Trophoblast cell (in vitro differentiated cells and primary cell): ENCODE measurements at regions not wholly inside any gene's neighbourhood (a gene's known extent, or its start where the extent isn't known, plus 50 kb on each side); places are given as distances from the start of the nearest gene placed in this dataset.

ENCODE experiments used
- DNase-seq, 2 donors: peaks; one replicate each; pipeline ENCODE4 v3.0.0-alpha.2; 2016
- H2AFZ ChIP-seq: 2 replicates; pipeline ENCODE4 v1.6.1; 2013; ENCODE audit warnings: low read length, moderate library complexity, mild to moderate bottlenecking; ENCODE audit not compliant: insufficient read depth, poor library complexity
- H2AK5ac ChIP-seq: 2 replicates; pipeline ENCODE4 v1.6.1; 2013; ENCODE audit warnings: mild to moderate bottlenecking, low read length
- H2BK120ac ChIP-seq: 2 replicates; pipeline ENCODE4 v1.6.1; 2013; ENCODE audit warnings: low read length, mild to moderate bottlenecking, moderate library complexity; ENCODE audit not compliant: insufficient read depth, poor library complexity
- H2BK12ac ChIP-seq: 2 replicates; pipeline ENCODE4 v1.6.1; 2013; ENCODE audit warnings: mild to moderate bottlenecking, low read length, moderate library complexity
- H2BK5ac ChIP-seq: 2 replicates; pipeline ENCODE4 v1.6.1; 2013; ENCODE audit warnings: low read length, low read depth, moderate library complexity, mild to moderate bottlenecking; ENCODE audit not compliant: poor library complexity
- H3K14ac ChIP-seq: 2 replicates; pipeline ENCODE4 v1.6.1; 2013; ENCODE audit warnings: mild to moderate bottlenecking, low read length
- H3K18ac ChIP-seq: 2 replicates; pipeline ENCODE4 v1.6.1; 2013; ENCODE audit warnings: mild to moderate bottlenecking, low read length
- H3K23ac ChIP-seq: 2 replicates; pipeline ENCODE4 v1.6.1; 2013; ENCODE audit warnings: low read length
- H3K27ac ChIP-seq: 2 replicates; pipeline ENCODE4 v1.5.1; 2013; ENCODE audit warnings: low read depth, mild to moderate bottlenecking, inconsistent platforms, low read length, moderate library complexity
- H3K27me3 ChIP-seq: 2 replicates; pipeline ENCODE4 v1.6.1; 2013; ENCODE audit warnings: inconsistent platforms, mild to moderate bottlenecking, low read length, moderate library complexity; ENCODE audit not compliant: insufficient read depth
- H3K36me3 ChIP-seq, 2 experiments: 1 replicate in 1 of 2; 2 replicates in 1 of 2; pipeline ENCODE4 v1.6.1; 2013; ENCODE audit warnings: low read length in 2 of 2, mild to moderate bottlenecking in 2 of 2, moderate library complexity in 1 of 2; ENCODE audit not compliant: insufficient read depth in 2 of 2, control insufficient read depth in 1 of 2
- H3K4ac ChIP-seq: 2 replicates; pipeline ENCODE4 v1.6.1; 2013; ENCODE audit warnings: low read depth, mild to moderate bottlenecking, low read length, moderate library complexity
- H3K4me1 ChIP-seq, 2 experiments: 1 replicate in 1 of 2; 2 replicates in 1 of 2; pipeline ENCODE4 v1.6.1; 2013; ENCODE audit warnings: low read length in 2 of 2, mild to moderate bottlenecking in 2 of 2, moderate library complexity in 1 of 2; ENCODE audit not compliant: insufficient read depth in 2 of 2, control insufficient read depth in 1 of 2
- H3K4me2 ChIP-seq: 2 replicates; pipeline ENCODE4 v1.6.1; 2013; ENCODE audit warnings: inconsistent platforms, mild to moderate bottlenecking, low read length, moderate library complexity
- H3K4me3 ChIP-seq: 2 replicates; pipeline ENCODE4 v1.5.1; 2013; ENCODE audit warnings: mild to moderate bottlenecking, low read depth, low read length, inconsistent platforms
- H3K79me1 ChIP-seq: one replicate; pipeline ENCODE4 v1.6.1; 2013; ENCODE audit warnings: low read length
- H3K79me2 ChIP-seq: 2 replicates; pipeline ENCODE4 v1.6.1; 2013; ENCODE audit warnings: low read length, mild to moderate bottlenecking; ENCODE audit not compliant: control insufficient read depth, insufficient read depth, poor library complexity
- H3K9ac ChIP-seq: 2 replicates; pipeline ENCODE4 v1.6.1; 2013; ENCODE audit warnings: mild to moderate bottlenecking, low read length
- H3K9me3 ChIP-seq: 2 replicates; pipeline ENCODE4 v1.6.1; 2013; ENCODE audit warnings: low read depth, mild to moderate bottlenecking, control low read depth, inconsistent platforms, low read length; ENCODE audit not compliant: insufficient read depth
- H4K12ac ChIP-seq: 2 replicates; pipeline ENCODE4 v1.6.1; 2013; ENCODE audit warnings: low read depth, mild to moderate bottlenecking, low read length, moderate library complexity
- H4K8ac ChIP-seq: 2 replicates; pipeline ENCODE4 v1.6.1; 2013; ENCODE audit warnings: low read depth, mild to moderate bottlenecking, low read length, moderate library complexity
- H4K91ac ChIP-seq: one replicate; pipeline ENCODE4 v1.6.1; 2013; ENCODE audit warnings: low read depth, mild to moderate bottlenecking, low read length, moderate library complexity
- WGBS: extraction: QIAGEN DNeasy Blood & Tissue Kit; methylation state at CpG from one replicate; pipeline ENCODE4 v1.1.7; 2013; ENCODE audit warnings: missing lambda C conversion rate; ENCODE audit not compliant: insufficient read length, insufficient coverage; ENCODE audit errors: extremely low coverage; 5-methylcytosine and 5-hydroxymethylcytosine counted together

GRCh38 chr12:58787021-58787760, 133.1 kb downstream of the LRIG3 start:
- Histone ChIP-seq H3K4me3 (no peak overlapping the region), H3K36me3 (no peaks in the 10 kb centered on the region), H2AK5ac (no peak overlapping the region), H3K23ac (no peak overlapping the region), H2BK120ac (no peak overlapping the region), H3K18ac (no peak overlapping the region), H4K12ac (no peak overlapping the region), H4K8ac (no peak overlapping the region), H2AFZ (no peak overlapping the region), H3K4me2 (no peak overlapping the region), H3K79me2 (no peaks in the 10 kb centered on the region), H3K79me1 (no peaks in the 10 kb centered on the region), H4K91ac (no peak overlapping the region), H3K27ac (no peak overlapping the region), H3K14ac (no peak overlapping the region), H3K4me1 (no peaks in the 10 kb centered on the region), H3K9me3 (no peaks in the 10 kb centered on the region), H2BK5ac (no peak overlapping the region), H3K4ac (no peak overlapping the region), H3K9ac (no peak overlapping the region), H2BK12ac (no peak overlapping the region), H3K27me3 (no peaks in the 10 kb centered on the region)
- no CpG with 5 or more reads among the region's 4 CpGs for WGBS
- no peak for DNase-seq

- H3K4me2 ChIP-seq, result no peak overlapping the region
- no peak overlapping the region for H2BK12ac ChIP-seq
- no peak overlapping the region for H2AFZ ChIP-seq
- H3K9ac ChIP-seq, result no peak overlapping the region
- no peak overlapping the region for H3K4ac ChIP-seq
- H3K9me3 ChIP-seq, result no peaks in the 10 kb centered on the region
- no peak overlapping the region for H2BK5ac ChIP-seq
- no peak overlapping the region for H4K91ac ChIP-seq
- H3K4me1 ChIP-seq, result no peaks in the 10 kb centered on the region
- H3K23ac ChIP-seq, result no peak overlapping the region
- H3K27ac ChIP-seq, result no peak overlapping the region
- no peaks in the 10 kb centered on the region for H3K79me1 ChIP-seq
- no peak overlapping the region for H3K14ac ChIP-seq
- H4K8ac ChIP-seq, result no peak overlapping the region
- H3K27me3 ChIP-seq, result no peaks in the 10 kb centered on the region
- H2AK5ac ChIP-seq, result no peak overlapping the region
- DNase-seq, result no peak
- WGBS, result no CpG with 5 or more reads among the region's 6 CpGs
- no peak overlapping the region for H3K4me3 ChIP-seq
- H3K36me3 ChIP-seq, result no peaks in the 10 kb centered on the region
- no peak overlapping the region for H3K18ac ChIP-seq
- no peak overlapping the region for H4K12ac ChIP-seq
- no peak overlapping the region for H2BK120ac ChIP-seq
- H3K79me2 ChIP-seq, result no peaks in the 10 kb centered on the region
Measured at GRCh38 chr12:58794859-58795258, 125.4 kb downstream of the LRIG3 start.

- H3K27ac ChIP-seq, result no peak overlapping the region
- H3K79me1 ChIP-seq, result no peaks in the 10 kb centered on the region
- no peak overlapping the region for H2AK5ac ChIP-seq
- no peak overlapping the region for H3K14ac ChIP-seq
- H3K4me3 ChIP-seq, result no peak overlapping the region
- H2BK12ac ChIP-seq, result no peak overlapping the region
- H2BK120ac ChIP-seq, result no peak overlapping the region
- H3K9ac ChIP-seq, result no peak overlapping the region
- no CpG with 5 or more reads among the region's 3 CpGs for WGBS
- H3K27me3 ChIP-seq, result no peaks in the 10 kb centered on the region
- no peak overlapping the region for H3K18ac ChIP-seq
- H3K9me3 ChIP-seq, result no peaks in the 10 kb centered on the region
- no peaks in the 10 kb centered on the region for H3K79me2 ChIP-seq
- H4K12ac ChIP-seq, result no peak overlapping the region
- no peak overlapping the region for H3K4me2 ChIP-seq
- H3K4me1 ChIP-seq, result no peaks in the 10 kb centered on the region
- no peak overlapping the region for H4K91ac ChIP-seq
- H4K8ac ChIP-seq, result no peak overlapping the region
- no peak overlapping the region for H3K4ac ChIP-seq
- H3K36me3 ChIP-seq, result no peaks in the 10 kb centered on the region
- no peak for DNase-seq
- H2AFZ ChIP-seq, result no peak overlapping the region
- no peak overlapping the region for H2BK5ac ChIP-seq
- no peak overlapping the region for H3K23ac ChIP-seq
Measured at GRCh38 chr12:58795825-58796224, 124.5 kb downstream of the LRIG3 start.

- Histone ChIP-seq H3K4me1 (no peaks in the 10 kb centered on the region), H3K36me3 (no peaks in the 10 kb centered on the region), H4K91ac (no peak overlapping the region), H3K18ac (no peak overlapping the region), H2BK12ac (no peak overlapping the region), H3K4me3 (no peak overlapping the region), H3K27me3 (no peaks in the 10 kb centered on the region), H3K79me2 (no peaks in the 10 kb centered on the region), H3K4me2 (no peak overlapping the region), H3K27ac (no peak overlapping the region), H2BK120ac (no peak overlapping the region), H2AFZ (no peak overlapping the region), H3K4ac (no peak overlapping the region), H2BK5ac (no peak overlapping the region), H3K23ac (no peak overlapping the region), H3K9ac (no peak overlapping the region), H3K14ac (no peak overlapping the region), H3K79me1 (no peaks in the 10 kb centered on the region), H4K8ac (no peak overlapping the region), H2AK5ac (no peak overlapping the region), H3K9me3 (no peaks in the 10 kb centered on the region), H4K12ac (no peak overlapping the region)
- no peak for DNase-seq
- WGBS, result no CpG with 5 or more reads among the region's 1 CpG
Measured at GRCh38 chr12:58801986-58802385, 118.3 kb downstream of the LRIG3 start.
